IMR-90 (cell line): ENCODE measurements at regions not wholly inside any gene's neighbourhood (a gene's known extent, or its start where the extent isn't known, plus 50 kb on each side); places are given as distances from the start of the nearest gene placed in this dataset.

Source experiments
- ATAC-seq: fragments of 200-7000 bp; cut with Tn5 transposase; 2 replicates; pipeline ENCODE4 v1.9.1; 2020; ENCODE audit warnings: low read depth, mild to moderate bottlenecking, moderate library complexity
- BruUV-seq: library from RNA; stranded (reverse); fragments of 400-500 nt; replicated peaks from 2 replicates; lab custom pipeline; 2021; lab: Mats Ljungman, UMichigan
- CTCF ChIA-PET: fragments of 300-600 bp; formaldehyde crosslinking; extraction: SDS; loops from one replicate; lab custom pipeline; 2021; ENCODE audit warnings: antibody characterized with exemption; lab: Yijun Ruan, JAX
- POLR2A ChIA-PET: fragments of 300-600 bp; sonication (Branson Sonifier 250); formaldehyde crosslinking; loops from one replicate; lab custom pipeline; 2022; ENCODE audit warnings: antibody characterized with exemption; ENCODE audit not compliant: unreplicated experiment; lab: Charles Lee
- DNase-seq: peaks from one replicate; pipeline ENCODE4 v3.0.0; 2013
- H2AFZ ChIP-seq: replicated peaks from 2 replicates; pipeline ENCODE3; 2013; ENCODE audit warnings: low read length, mild to moderate bottlenecking; ENCODE audit not compliant: poor library complexity
- H2AK5ac ChIP-seq: 2 replicates; pipeline ENCODE4 v1.6.1; 2013; ENCODE audit warnings: low read depth, low read length, inconsistent platforms
- H2AK9ac ChIP-seq: replicated peaks from 2 replicates; pipeline ENCODE3; 2013; ENCODE audit warnings: mild to moderate bottlenecking, low read depth, low read length, moderate library complexity; ENCODE audit not compliant: poor library complexity
- H2BK120ac ChIP-seq: 2 replicates; pipeline ENCODE4 v1.6.1; 2013; ENCODE audit warnings: low read depth, low read length, inconsistent platforms
- H2BK15ac ChIP-seq: 3 replicates; pipeline ENCODE4 v1.6.1; 2013; ENCODE audit warnings: low read depth, low read length, inconsistent platforms
- H2BK20ac ChIP-seq: 2 replicates; pipeline ENCODE4 v1.6.1; 2013; ENCODE audit warnings: low read depth, mild to moderate bottlenecking, inconsistent platforms, low read length, moderate library complexity
- H2BK5ac ChIP-seq: 2 replicates; pipeline ENCODE4 v1.6.1; 2013; ENCODE audit warnings: mild to moderate bottlenecking, low read depth, low read length, inconsistent platforms; ENCODE audit not compliant: poor library complexity, severe bottlenecking
- H3K14ac ChIP-seq: replicated peaks from 2 replicates; pipeline ENCODE4 v1.6.1; 2013; ENCODE audit warnings: low read depth, low read length, inconsistent platforms
- H3K18ac ChIP-seq: 2 replicates; pipeline ENCODE4 v1.6.1; 2013; ENCODE audit warnings: low read depth, low read length, control low read depth
- H3K23ac ChIP-seq: 2 replicates; pipeline ENCODE4 v1.6.1; 2013; ENCODE audit warnings: low read depth, low read length, inconsistent platforms
- H3K27ac ChIP-seq: 2 replicates; pipeline ENCODE4 v1.5.1; 2013; ENCODE audit warnings: mild to moderate bottlenecking, control low read depth, low read length; ENCODE audit not compliant: insufficient read depth
- H3K27me3 ChIP-seq: 2 replicates; pipeline ENCODE4 v1.6.1; 2013; ENCODE audit warnings: low read length; ENCODE audit not compliant: control insufficient read depth, insufficient read depth
- H3K36me3 ChIP-seq: 2 replicates; pipeline ENCODE4 v1.6.1; 2013; ENCODE audit warnings: low read length, mixed read lengths; ENCODE audit not compliant: control insufficient read depth, insufficient read depth
- H3K4ac ChIP-seq: 2 replicates; pipeline ENCODE4 v1.6.1; 2013; ENCODE audit warnings: low read depth, low read length, inconsistent platforms
- H3K4me1 ChIP-seq: 2 replicates; pipeline ENCODE4 v1.6.1; 2013; ENCODE audit warnings: low read length, mixed read lengths; ENCODE audit not compliant: control insufficient read depth, insufficient read depth
- H3K4me2 ChIP-seq: 2 replicates; pipeline ENCODE4 v1.6.1; 2013; ENCODE audit warnings: low read depth, mild to moderate bottlenecking, control low read depth, low read length, moderate library complexity
- H3K4me3 ChIP-seq: 2 replicates; pipeline ENCODE4 v1.5.1; 2013; ENCODE audit warnings: low read depth, mild to moderate bottlenecking, control low read depth, low read length, moderate library complexity; ENCODE audit not compliant: insufficient read depth
- H3K56ac ChIP-seq: 2 replicates; pipeline ENCODE4 v1.6.1; 2013; ENCODE audit warnings: low read length, inconsistent platforms; ENCODE audit not compliant: insufficient read depth; ENCODE audit errors: extremely low read depth
- H3K79me1 ChIP-seq, 2 experiments: 2 replicates each; pipeline ENCODE4 v1.6.1; 2013; ENCODE audit warnings: low read length in 2 of 2, inconsistent platforms in 1 of 2, low read depth in 1 of 2
- H3K9ac ChIP-seq: 2 replicates; pipeline ENCODE4 v1.6.1; 2013; ENCODE audit warnings: low read depth, low read length, control low read depth
- H3K9me1 ChIP-seq: 2 replicates; pipeline ENCODE4 v1.6.1; 2013; ENCODE audit warnings: low read length, inconsistent platforms; ENCODE audit not compliant: insufficient read depth
- H3K9me3 ChIP-seq: 2 replicates; pipeline ENCODE4 v1.6.1; 2013; ENCODE audit warnings: low read length; ENCODE audit not compliant: control insufficient read depth, insufficient read depth
- H4K20me1 ChIP-seq: 2 replicates; pipeline ENCODE4 v1.6.1; 2013; ENCODE audit warnings: low read length, inconsistent platforms; ENCODE audit not compliant: insufficient read depth
- H4K5ac ChIP-seq: 2 replicates; pipeline ENCODE4 v1.6.1; 2013; ENCODE audit warnings: mild to moderate bottlenecking, low read depth, low read length, control low read depth
- H4K8ac ChIP-seq, 2 experiments: 2 replicates each; pipeline ENCODE4 v1.6.1; 2013; ENCODE audit warnings: low read depth in 2 of 2, low read length in 2 of 2, control low read depth in 1 of 2, inconsistent platforms in 1 of 2
- H4K91ac ChIP-seq: 2 replicates; pipeline ENCODE4 v1.6.1; 2013; ENCODE audit warnings: low read depth, low read length, inconsistent platforms; ENCODE audit not compliant: insufficient read depth
- CEBPB ChIP-seq: IDR thresholded peaks from 2 replicates; pipeline ENCODE4 v1.6.1; 2012; ENCODE audit warnings: low read depth, low read length, improper control_type of control experiment
- CHD1 ChIP-seq: IDR thresholded peaks from 2 replicates; pipeline ENCODE4 v1.6.1; 2012; ENCODE audit warnings: low read depth, low read length, improper control_type of control experiment
- FOS ChIP-seq: fragments of 150-350 bp; IDR thresholded peaks from 2 replicates; pipeline ENCODE4 v1.6.1; 2016; ENCODE audit warnings: low read depth, low read length
- MAFK ChIP-seq: IDR thresholded peaks from 2 replicates; pipeline ENCODE4 v1.6.1; 2012; ENCODE audit warnings: low read depth, low read length, improper control_type of control experiment
- MAZ ChIP-seq: IDR thresholded peaks from 2 replicates; pipeline ENCODE4 v1.6.1; 2012; ENCODE audit warnings: low read depth, mild to moderate bottlenecking, low read length, improper control_type of control experiment, moderate library complexity, borderline replicate concordance
- MXI1 ChIP-seq: IDR thresholded peaks from 2 replicates; pipeline ENCODE4 v1.6.1; 2012; ENCODE audit warnings: low read depth, mild to moderate bottlenecking, low read length, moderate library complexity, borderline replicate concordance
- NFE2L2 ChIP-seq: fragments of 150-350 bp; IDR thresholded peaks from 2 replicates; pipeline ENCODE4 v1.6.1; 2016; ENCODE audit warnings: low read depth, mild to moderate bottlenecking, low read length
- POLR2A ChIP-seq: IDR thresholded peaks from 2 replicates; pipeline ENCODE4 v1.6.1; 2012; ENCODE audit warnings: mild to moderate bottlenecking, low read depth, low read length
- RAD21 ChIP-seq: IDR thresholded peaks from 2 replicates; pipeline ENCODE4 v1.6.1; 2012; ENCODE audit warnings: low read length, improper control_type of control experiment
- RFX5 ChIP-seq: IDR thresholded peaks from 2 replicates; pipeline ENCODE4 v1.8.0; 2012; ENCODE audit warnings: low read depth, mild to moderate bottlenecking, low read length, moderate library complexity
- SMC3 ChIP-seq: fragments of 150-350 bp; IDR thresholded peaks from 2 replicates; pipeline ENCODE4 v1.6.1; 2016; ENCODE audit warnings: low read depth, mild to moderate bottlenecking, antibody characterized with exemption, low read length, moderate library complexity
- WGBS, 2 experiments: methylation state at CpG; one replicate each; pipeline versions ENCODE4 v1.1.5 to v1.1.7; 2013; ENCODE audit warnings: missing lambda C conversion rate in 2 of 2; ENCODE audit not compliant: insufficient read length in 1 of 2; ENCODE audit errors: extremely low coverage in 2 of 2; 5-methylcytosine and 5-hydroxymethylcytosine counted together
- dilution Hi-C: fragments of 300-500 bp; cut with HindIII; formaldehyde crosslinking; loops from one replicate; pipeline ENCODE4 v1.14.3; 2018; ENCODE audit warnings: low sequenced_read_pairs; ENCODE audit not compliant: unreplicated experiment
- in situ Hi-C: fragments of 300-500 bp; cut with MboI; formaldehyde crosslinking; loops from 3 replicates; pipeline ENCODE4 v1.14.3; 2019; ENCODE audit warnings: low sequenced_read_pairs, inconsistent platforms, mixed read lengths
- intact Hi-C: fragments of 100-400 bp; cut with micrococcal nuclease; formaldehyde crosslinking; loops from 2 replicates; pipeline ENCODE4 v1.10.0; 2022
- TF ChIP-seq, protein P1 (sequence below): fragments of 150-350 bp; IDR thresholded peaks from 2 replicates; pipeline ENCODE4 v1.6.1; 2017; ENCODE audit warnings: mild to moderate bottlenecking, antibody characterized with exemption, low read length, low read depth
- TF ChIP-seq, protein P2 (sequence below): conservative IDR thresholded peaks from 2 replicates; pipeline ENCODE4 v1.5.1; 2012; ENCODE audit warnings: mild to moderate bottlenecking, low read depth, low read length, improper control_type of control experiment
- TF ChIP-seq, protein P3 (sequence below): fragments of 150-350 bp; IDR thresholded peaks from 2 replicates; pipeline ENCODE4 v1.6.1; 2016; ENCODE audit warnings: low read depth, mild to moderate bottlenecking, low read length, moderate library complexity, borderline replicate concordance

DNA sequence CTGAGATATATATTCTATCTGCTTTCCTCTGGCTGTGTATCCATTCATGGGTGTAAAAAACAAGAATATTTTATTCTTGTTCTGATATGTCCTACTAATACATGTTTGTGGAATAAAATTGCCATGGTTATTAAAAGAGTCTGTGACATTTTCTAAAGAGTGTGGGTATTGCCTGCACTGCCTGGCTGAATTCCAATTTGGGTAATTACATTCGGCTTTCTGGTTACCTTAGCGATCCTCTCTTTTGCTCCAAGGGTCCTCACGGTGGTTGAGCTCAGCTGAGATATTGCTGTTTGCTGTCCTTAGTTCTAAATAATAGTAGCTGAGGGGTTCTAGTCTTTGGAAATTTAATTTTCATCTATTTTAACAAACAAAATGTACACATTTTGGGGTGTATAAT lies 301.4 kb upstream of the DNAJC19 start:
- no peak for ATAC-seq
- CTCF ChIA-PET: no interaction called here
- Histone ChIP-seq H2AK9ac (no peak overlapping the region), H4K8ac (no peak overlapping the region), H3K27ac (no peak overlapping the region), H3K4me2 (no peak overlapping the region), H2BK20ac (no peak overlapping the region), H3K36me3 (no peaks in the 10 kb centered on the region), H2BK120ac (no peak overlapping the region), H2BK15ac (no peak overlapping the region), H4K5ac (no peak overlapping the region), H3K56ac (no peak overlapping the region), H3K79me1 (no peaks in the 10 kb centered on the region), H3K4me3 (no peak overlapping the region), H3K23ac (no peak overlapping the region), H3K18ac (no peak overlapping the region), H4K20me1 (no peaks in the 10 kb centered on the region), H3K4me1 (no peaks in the 10 kb centered on the region), H2AK5ac (no peak overlapping the region), H3K9me1 (no peaks in the 10 kb centered on the region), H2AFZ (no peak overlapping the region), H3K14ac (no peak overlapping the region), H3K9me3 (no peaks in the 10 kb centered on the region; the same call in 1 of the 2 replicates), H3K9ac (no peak overlapping the region), H4K91ac (no peak overlapping the region), H2BK5ac (no peak overlapping the region), H3K27me3 (no peaks in the 10 kb centered on the region), H3K4ac (no peak overlapping the region)
- no peak for TF ChIP-seq SMC3
- no peak for TF ChIP-seq CEBPB
- no peak for TF ChIP-seq MAZ
- TF ChIP-seq RAD21: no peak
- TF ChIP-seq, protein P1, sequence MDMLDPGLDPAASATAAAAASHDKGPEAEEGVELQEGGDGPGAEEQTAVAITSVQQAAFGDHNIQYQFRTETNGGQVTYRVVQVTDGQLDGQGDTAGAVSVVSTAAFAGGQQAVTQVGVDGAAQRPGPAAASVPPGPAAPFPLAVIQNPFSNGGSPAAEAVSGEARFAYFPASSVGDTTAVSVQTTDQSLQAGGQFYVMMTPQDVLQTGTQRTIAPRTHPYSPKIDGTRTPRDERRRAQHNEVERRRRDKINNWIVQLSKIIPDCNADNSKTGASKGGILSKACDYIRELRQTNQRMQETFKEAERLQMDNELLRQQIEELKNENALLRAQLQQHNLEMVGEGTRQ: no peak
- TF ChIP-seq CHD1: no peak
- TF ChIP-seq RFX5: no peak
- no peak for TF ChIP-seq NFE2L2
- TF ChIP-seq POLR2A: no peak
- TF ChIP-seq MAFK: no peak
- no peak for TF ChIP-seq FOS
- TF ChIP-seq, protein P2, sequence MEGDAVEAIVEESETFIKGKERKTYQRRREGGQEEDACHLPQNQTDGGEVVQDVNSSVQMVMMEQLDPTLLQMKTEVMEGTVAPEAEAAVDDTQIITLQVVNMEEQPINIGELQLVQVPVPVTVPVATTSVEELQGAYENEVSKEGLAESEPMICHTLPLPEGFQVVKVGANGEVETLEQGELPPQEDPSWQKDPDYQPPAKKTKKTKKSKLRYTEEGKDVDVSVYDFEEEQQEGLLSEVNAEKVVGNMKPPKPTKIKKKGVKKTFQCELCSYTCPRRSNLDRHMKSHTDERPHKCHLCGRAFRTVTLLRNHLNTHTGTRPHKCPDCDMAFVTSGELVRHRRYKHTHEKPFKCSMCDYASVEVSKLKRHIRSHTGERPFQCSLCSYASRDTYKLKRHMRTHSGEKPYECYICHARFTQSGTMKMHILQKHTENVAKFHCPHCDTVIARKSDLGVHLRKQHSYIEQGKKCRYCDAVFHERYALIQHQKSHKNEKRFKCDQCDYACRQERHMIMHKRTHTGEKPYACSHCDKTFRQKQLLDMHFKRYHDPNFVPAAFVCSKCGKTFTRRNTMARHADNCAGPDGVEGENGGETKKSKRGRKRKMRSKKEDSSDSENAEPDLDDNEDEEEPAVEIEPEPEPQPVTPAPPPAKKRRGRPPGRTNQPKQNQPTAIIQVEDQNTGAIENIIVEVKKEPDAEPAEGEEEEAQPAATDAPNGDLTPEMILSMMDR: no peak
- TF ChIP-seq, protein P3, sequence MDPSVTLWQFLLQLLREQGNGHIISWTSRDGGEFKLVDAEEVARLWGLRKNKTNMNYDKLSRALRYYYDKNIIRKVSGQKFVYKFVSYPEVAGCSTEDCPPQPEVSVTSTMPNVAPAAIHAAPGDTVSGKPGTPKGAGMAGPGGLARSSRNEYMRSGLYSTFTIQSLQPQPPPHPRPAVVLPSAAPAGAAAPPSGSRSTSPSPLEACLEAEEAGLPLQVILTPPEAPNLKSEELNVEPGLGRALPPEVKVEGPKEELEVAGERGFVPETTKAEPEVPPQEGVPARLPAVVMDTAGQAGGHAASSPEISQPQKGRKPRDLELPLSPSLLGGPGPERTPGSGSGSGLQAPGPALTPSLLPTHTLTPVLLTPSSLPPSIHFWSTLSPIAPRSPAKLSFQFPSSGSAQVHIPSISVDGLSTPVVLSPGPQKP: no peak
- TF ChIP-seq MXI1: no peak
- DNase-seq: no peak
- in situ Hi-C loops: no loop called here
- POLR2A ChIA-PET: no interaction called here
- dilution Hi-C loops: no loop called here
- WGBS, 2 experiments: no CpG with 5 or more reads among the region's 3 CpGs
- intact Hi-C loops: no loop called here
- BruUV-seq: no TSS peak
